Spinal cord (tissue), 9 donors: ENCODE measurements at regions not wholly inside any gene's neighbourhood (a gene's known extent, or its start where the extent isn't known, plus 50 kb on each side); places are given as distances from the start of the nearest gene placed in this dataset.

Source experiments
- DNase-seq, 6 donors: peaks; one replicate each; pipeline versions ENCODE4 v3.0.0 to v3.0.0-alpha.2; 2013 to 2015; ENCODE audit warnings: low spot score in 6 of 6, low read depth in 4 of 6
- H3K27ac ChIP-seq: one replicate; pipeline ENCODE4 v1.5.1; 2013; ENCODE audit warnings: low read depth, low read length, control low read depth
- H3K27me3 ChIP-seq: one replicate; pipeline ENCODE4 v1.6.1; 2013; ENCODE audit warnings: low read length; ENCODE audit not compliant: control insufficient read depth, insufficient read depth
- H3K36me3 ChIP-seq: one replicate; pipeline ENCODE4 v1.6.1; 2013; ENCODE audit warnings: low read length; ENCODE audit not compliant: control insufficient read depth, insufficient read depth
- H3K4me1 ChIP-seq: one replicate; pipeline ENCODE4 v1.6.1; 2013; ENCODE audit warnings: low read length; ENCODE audit not compliant: control insufficient read depth, insufficient read depth
- H3K4me3 ChIP-seq: one replicate; pipeline ENCODE4 v1.5.1; 2013; ENCODE audit warnings: low read depth, low read length, control low read depth
- H3K9me3 ChIP-seq: one replicate; pipeline ENCODE4 v1.6.1; 2013; ENCODE audit warnings: low read length; ENCODE audit not compliant: control insufficient read depth, insufficient read depth
- WGBS: methylation state at CpG from one replicate; pipeline ENCODE4 v1.1.5; 2013; ENCODE audit warnings: missing lambda C conversion rate; ENCODE audit not compliant: insufficient coverage; 5-methylcytosine and 5-hydroxymethylcytosine counted together
- donor health status: healthy.

DNA sequence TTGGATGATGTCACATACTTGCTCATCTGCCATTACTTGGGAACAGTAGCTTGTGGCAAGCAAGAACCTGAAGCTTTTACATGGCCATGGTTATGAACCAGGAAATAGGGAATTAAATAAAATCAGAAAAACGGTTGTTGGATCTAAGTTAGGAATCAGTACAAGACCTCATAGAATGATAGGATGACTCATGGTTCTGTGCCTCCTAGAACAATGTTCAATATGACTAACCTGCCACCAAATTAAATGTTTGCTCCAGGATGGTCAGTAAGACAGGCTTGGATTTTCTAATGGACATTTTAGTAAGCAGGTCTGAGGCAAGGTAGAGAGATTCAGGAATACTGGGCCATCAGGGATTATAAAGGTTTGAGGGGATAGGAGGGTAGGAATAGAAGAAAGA is 218.9 kb downstream of the PLOD2 start:
- Histone ChIP-seq H3K27me3 (no peaks in the 10 kb centered on the region), H3K9me3 (no peaks in the 10 kb centered on the region), H3K4me3 (no peak overlapping the region), H3K27ac (no peak overlapping the region), H3K36me3 (no peaks in the 10 kb centered on the region), H3K4me1 (no peaks in the 10 kb centered on the region)
- WGBS, result no CpG with 5 or more reads among the region's 1 CpG
- no peak for DNase-seq

DNA sequence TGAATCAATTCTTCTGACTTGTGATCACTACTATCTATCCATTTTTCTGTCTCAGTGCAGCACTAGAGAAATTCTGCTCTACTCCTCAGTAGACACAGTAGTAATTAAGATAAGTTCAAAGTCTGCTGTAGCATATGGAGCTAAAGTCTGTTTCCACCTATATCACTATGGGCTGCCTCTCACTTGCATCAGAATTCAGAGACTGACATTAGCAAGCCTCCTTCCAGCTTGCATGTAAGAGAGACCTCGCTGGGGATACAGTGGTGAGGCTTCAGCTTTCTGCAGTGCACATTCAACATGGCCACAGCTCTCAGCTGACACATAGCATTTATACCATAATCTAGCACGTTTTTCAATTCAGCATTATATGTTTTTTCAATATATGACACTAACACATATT is 217.0 kb downstream of the PLOD2 start:
- Histone ChIP-seq H3K4me1 (no peaks in the 10 kb centered on the region), H3K9me3 (no peaks in the 10 kb centered on the region), H3K27me3 (no peaks in the 10 kb centered on the region), H3K27ac (no peak overlapping the region), H3K4me3 (no peak overlapping the region), H3K36me3 (no peaks in the 10 kb centered on the region)
- WGBS, result 86% methylated on average over 1 of the region's 2 CpGs
- DNase-seq, result peak in 2 of 6 donors; percentile 35 to 38

DNA sequence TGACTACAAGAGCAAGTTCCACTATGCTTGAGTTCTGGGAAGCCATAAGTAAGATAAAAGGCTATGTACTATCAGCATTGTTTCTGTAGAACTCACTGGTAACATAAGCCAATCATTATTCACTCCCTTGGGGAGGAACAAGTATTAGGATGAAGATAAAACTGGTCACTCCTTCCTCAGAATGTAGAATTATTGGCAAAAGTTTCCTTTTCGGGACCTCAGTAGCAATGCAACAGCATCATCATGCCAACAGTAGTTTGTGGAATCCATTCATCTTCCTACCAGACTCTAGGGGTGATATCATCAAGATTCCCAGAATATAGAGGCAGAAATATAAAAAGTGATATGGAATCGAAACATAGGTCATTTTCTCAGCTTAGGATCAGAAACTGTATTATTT is 209.5 kb downstream of the PLOD2 start:
- no peaks in the 10 kb centered on the region for H3K9me3 ChIP-seq
- H3K27ac ChIP-seq, result no peak overlapping the region
- no CpG with 5 or more reads among the region's 2 CpGs for WGBS
- no peaks in the 10 kb centered on the region for H3K36me3 ChIP-seq
- DNase-seq, result no peak
- no peaks in the 10 kb centered on the region for H3K4me1 ChIP-seq
- no peak overlapping the region for H3K4me3 ChIP-seq
- H3K27me3 ChIP-seq, result no peaks in the 10 kb centered on the region

DNA sequence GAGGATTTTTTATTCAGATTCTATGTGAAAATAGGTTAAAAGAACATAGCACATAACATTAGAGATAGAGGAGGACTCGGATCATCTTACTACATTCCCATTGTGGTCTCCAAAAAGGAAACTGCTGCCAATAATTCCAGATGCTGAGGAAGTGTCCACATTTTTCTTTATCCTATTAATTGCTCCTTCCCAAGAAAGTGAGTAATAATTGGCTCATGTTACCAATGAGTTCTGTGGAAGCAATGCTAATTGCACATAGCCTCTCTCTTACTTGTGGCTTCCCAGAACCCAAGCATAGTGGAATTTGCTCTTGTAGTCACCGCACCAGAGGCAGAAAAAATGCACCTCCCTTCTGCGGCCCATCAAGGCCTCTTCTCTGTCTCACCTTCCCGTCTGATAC is 208.4 kb downstream of the PLOD2 start:
- Histone ChIP-seq H3K4me1 (no peaks in the 10 kb centered on the region), H3K9me3 (no peaks in the 10 kb centered on the region), H3K27ac (no peak overlapping the region), H3K4me3 (no peak overlapping the region), H3K36me3 (no peaks in the 10 kb centered on the region), H3K27me3 (no peaks in the 10 kb centered on the region)
- no peak for DNase-seq
- WGBS, result 100% methylated on average over 3 of the region's 4 CpGs

DNA sequence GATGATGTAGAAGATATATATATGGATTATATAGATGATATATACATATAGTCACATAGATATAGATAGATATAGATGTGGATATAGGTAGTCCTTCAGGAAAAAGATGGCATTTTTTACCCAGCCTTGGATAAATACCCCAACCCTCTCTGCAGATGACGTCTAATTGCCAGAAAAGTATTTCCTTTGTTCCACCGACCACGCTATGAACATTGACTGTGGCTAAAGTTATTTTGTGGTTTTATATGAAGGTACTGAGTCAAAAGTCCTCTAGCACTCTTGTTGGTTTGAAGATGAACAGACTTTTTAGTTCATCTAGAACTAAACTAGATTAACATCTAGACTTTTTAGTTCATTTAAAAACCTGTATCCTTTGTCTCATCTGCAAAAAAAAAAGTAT is 207.7 kb downstream of the PLOD2 start:
- no CpG with 5 or more reads among the region's 3 CpGs for WGBS
- Histone ChIP-seq H3K9me3 (no peaks in the 10 kb centered on the region), H3K27ac (no peak overlapping the region), H3K4me3 (no peak overlapping the region), H3K36me3 (no peaks in the 10 kb centered on the region), H3K4me1 (no peaks in the 10 kb centered on the region), H3K27me3 (no peaks in the 10 kb centered on the region)
- DNase-seq, result no peak

DNA sequence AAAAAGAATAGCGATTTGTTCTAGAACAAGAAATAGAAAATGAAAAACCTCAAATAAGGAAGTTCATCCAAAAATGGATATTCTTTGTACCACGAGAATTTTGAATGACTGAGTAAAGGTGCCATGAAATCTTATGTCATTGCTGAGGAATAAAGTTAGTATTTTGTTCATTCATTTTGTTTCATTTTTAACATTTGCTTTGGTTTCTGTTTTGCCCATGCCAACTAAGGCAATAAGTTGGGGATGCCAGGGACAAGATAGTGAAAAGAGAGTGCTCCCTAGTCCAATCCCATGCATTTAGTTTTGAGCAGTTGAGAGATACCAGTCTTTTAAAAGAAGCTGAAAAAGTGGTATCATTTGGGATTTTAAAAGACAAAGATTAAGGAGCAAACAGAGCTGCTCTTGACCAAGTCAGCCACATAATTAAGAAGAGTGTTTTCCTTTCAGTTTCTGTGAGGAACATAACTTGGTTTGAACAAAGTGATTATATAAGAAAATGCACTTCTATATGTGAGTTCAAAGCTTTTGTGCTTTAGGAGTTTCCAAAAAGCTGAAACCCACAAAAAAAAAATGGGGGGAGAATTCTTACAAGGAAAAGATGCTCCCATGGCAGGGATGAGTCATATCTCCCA is 201.4 kb downstream of the PLOD2 start:
- Histone ChIP-seq H3K27ac (no peak overlapping the region), H3K36me3 (no peaks in the 10 kb centered on the region), H3K4me3 (no peak overlapping the region), H3K4me1 (no peaks in the 10 kb centered on the region), H3K9me3 (no peaks in the 10 kb centered on the region), H3K27me3 (no peaks in the 10 kb centered on the region)
- DNase-seq, result no peak
- WGBS, result no CpG with 5 or more reads among the region's 2 CpGs

DNA sequence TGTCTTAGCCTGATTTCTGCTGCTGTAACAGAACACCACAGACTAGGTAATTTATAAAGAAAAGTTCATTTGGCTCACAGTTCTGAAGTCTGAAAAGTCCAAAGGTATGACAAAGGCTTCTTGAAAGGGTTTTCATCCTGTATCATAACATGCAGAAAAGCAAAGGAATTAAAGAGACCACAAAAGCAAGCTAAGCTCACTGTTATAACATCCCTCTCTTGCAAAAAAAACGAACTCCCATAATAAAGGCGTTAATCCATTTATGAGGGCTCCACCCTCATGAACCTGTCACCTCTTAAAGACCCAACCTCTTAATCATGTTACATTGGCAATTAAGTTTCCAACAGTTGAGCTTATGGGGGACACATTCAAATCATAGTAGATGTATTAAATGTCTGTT is 197.9 kb downstream of the PLOD2 start:
- Histone ChIP-seq H3K27ac (no peak overlapping the region), H3K9me3 (no peaks in the 10 kb centered on the region), H3K4me3 (no peak overlapping the region), H3K27me3 (no peaks in the 10 kb centered on the region), H3K4me1 (no peaks in the 10 kb centered on the region), H3K36me3 (no peaks in the 10 kb centered on the region)
- no peak for DNase-seq
- WGBS, result 100% methylated on average over 1 of the region's 2 CpGs

DNA sequence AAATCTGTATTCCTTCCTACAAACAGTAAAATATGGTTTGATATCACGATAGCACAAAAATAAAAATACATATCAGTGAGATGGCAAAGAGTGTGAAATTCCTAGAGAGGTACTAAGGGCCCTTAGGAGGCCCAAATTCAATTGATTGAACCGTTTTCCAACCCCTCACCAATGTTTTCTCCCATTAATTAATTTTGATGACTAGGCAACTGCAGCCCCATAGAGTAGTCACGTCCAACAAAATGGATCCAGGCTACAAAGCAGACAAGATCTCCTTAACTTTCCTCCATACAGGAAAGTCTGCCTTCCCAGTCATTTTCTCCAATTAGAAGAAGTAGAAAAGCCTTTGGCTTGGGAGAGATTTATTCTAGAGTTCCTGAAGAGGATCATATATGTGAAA is 193.9 kb downstream of the PLOD2 start:
- H3K36me3 ChIP-seq, result no peaks in the 10 kb centered on the region
- no CpG with 5 or more reads among the region's 3 CpGs for WGBS
- H3K27ac ChIP-seq, result no peak overlapping the region
- DNase-seq, result no peak
- H3K4me1 ChIP-seq, result no peaks in the 10 kb centered on the region
- no peaks in the 10 kb centered on the region for H3K27me3 ChIP-seq
- H3K9me3 ChIP-seq, result no peaks in the 10 kb centered on the region
- no peak overlapping the region for H3K4me3 ChIP-seq

DNA sequence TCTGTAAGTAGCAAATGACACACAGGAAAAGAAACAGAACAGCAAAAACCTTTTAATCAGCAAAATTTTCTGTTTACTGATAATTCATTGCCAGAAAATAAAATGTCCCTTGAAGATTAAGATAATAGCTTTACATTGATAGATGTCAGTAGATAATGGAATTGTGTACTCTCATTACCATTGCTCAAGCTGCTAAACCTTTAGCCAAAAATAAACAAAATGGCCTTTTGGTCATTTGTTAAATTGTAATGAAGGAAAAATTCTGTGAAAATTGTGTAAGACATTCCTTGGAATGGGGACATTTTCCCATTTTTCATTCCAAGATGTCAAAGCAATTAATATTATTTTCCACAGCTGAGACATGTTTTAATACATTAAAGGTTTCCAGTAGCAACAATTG is 189.8 kb downstream of the PLOD2 start:
- no peaks in the 10 kb centered on the region for H3K36me3 ChIP-seq
- H3K27ac ChIP-seq, result no peak overlapping the region
- no peaks in the 10 kb centered on the region for H3K9me3 ChIP-seq
- H3K4me3 ChIP-seq, result no peak overlapping the region
- no peaks in the 10 kb centered on the region for H3K4me1 ChIP-seq
- no peak for DNase-seq
- H3K27me3 ChIP-seq, result no peaks in the 10 kb centered on the region

DNA sequence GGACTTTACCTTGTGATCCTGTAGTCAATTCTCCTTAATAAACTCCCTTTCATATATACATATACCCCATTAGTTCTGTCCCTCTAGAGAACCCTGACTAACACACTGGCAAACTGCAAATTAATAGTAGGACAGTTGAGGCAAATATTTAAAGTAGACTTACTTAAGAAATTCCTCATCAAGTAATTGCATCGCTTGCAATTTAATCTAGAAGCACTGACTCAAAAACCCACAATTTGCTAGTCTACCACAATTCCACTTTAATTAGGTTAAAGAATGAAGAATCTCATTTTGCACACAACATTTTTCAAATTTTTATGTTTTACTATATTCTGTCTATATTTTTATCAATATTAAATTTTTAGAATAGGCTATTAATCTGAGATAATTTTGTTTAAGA is 188.1 kb downstream of the PLOD2 start:
- H3K4me3 ChIP-seq, result no peak overlapping the region
- no peak overlapping the region for H3K27ac ChIP-seq
- WGBS, result no CpG with 5 or more reads among the region's 1 CpG
- H3K36me3 ChIP-seq, result no peaks in the 10 kb centered on the region
- H3K27me3 ChIP-seq, result no peaks in the 10 kb centered on the region
- H3K4me1 ChIP-seq, result no peaks in the 10 kb centered on the region
- DNase-seq, result no peak
- H3K9me3 ChIP-seq, result no peaks in the 10 kb centered on the region
